ENCODE measurements at regions not wholly inside any gene's neighbourhood (a gene's known extent, or its start where the extent isn't known, plus 50 kb on each side); places are given as distances from the start of the nearest gene placed in this dataset.
"Not testable (repeated sequence)": the region's sequence is repeated elsewhere in the genome, so short reads cannot be mapped to it uniquely, and the experiment has no call there.

GRCh38 chr15:62344806-62345539 is 179.9 kb upstream of the C2CD4B start:
- DNase-seq (ENCODE audit: low read depth, low spot score) = peak; percentile 50
- in situ Hi-C loops (cut with HindIII; ENCODE audit: low pct_unique_long_range_greater_than_20kb, low sequenced_read_pairs) = no loop called here

- in situ Hi-C loops (cut with HindIII; ENCODE audit: low pct_unique_long_range_greater_than_20kb, low sequenced_read_pairs) = no loop called here
These were observed 181.1 kb upstream of the C2CD4B start for GRCh38 chr15:62346168-62346567.

GRCh38 chr15:62348118-62348517 is 183.0 kb upstream of the C2CD4B start:
- DNase-seq (ENCODE audit: low read depth, low spot score) = no peak
- in situ Hi-C loops (cut with HindIII; ENCODE audit: low pct_unique_long_range_greater_than_20kb, low sequenced_read_pairs) = no loop called here

More at GRCh38 chr15:62346168-62346567, 181.1 kb upstream of the C2CD4B start:
- no peak for DNase-seq (ENCODE audit: low read depth, low spot score)

- in situ Hi-C loops (cut with HindIII; ENCODE audit: low pct_unique_long_range_greater_than_20kb, low sequenced_read_pairs) = no loop called here
- DNase-seq (ENCODE audit: low read depth, low spot score) = no peak
These were observed 183.5 kb upstream of the C2CD4B start for GRCh38 chr15:62348623-62349022.

GRCh38 chr15:62352817-62353216 is 187.7 kb upstream of the C2CD4B start:
- in situ Hi-C loops (cut with HindIII; ENCODE audit: low pct_unique_long_range_greater_than_20kb, low sequenced_read_pairs) = no loop called here
- no peak for DNase-seq (ENCODE audit: low read depth, low spot score)

GRCh38 chr15:62357431-62357830 is 192.3 kb upstream of the C2CD4B start:
- in situ Hi-C loops (cut with HindIII; ENCODE audit: low pct_unique_long_range_greater_than_20kb, low sequenced_read_pairs) = no loop called here
- DNase-seq (ENCODE audit: low read depth, low spot score) = no peak

GRCh38 chr15:62359416-62359815 is 194.3 kb upstream of the C2CD4B start:
- DNase-seq (ENCODE audit: low read depth, low spot score) = no peak
- in situ Hi-C loops (cut with HindIII; ENCODE audit: low pct_unique_long_range_greater_than_20kb, low sequenced_read_pairs) = no loop called here

GRCh38 chr15:62360332-62361097 is 195.4 kb upstream of the C2CD4B start:
- in situ Hi-C loops (cut with HindIII; ENCODE audit: low pct_unique_long_range_greater_than_20kb, low sequenced_read_pairs) = no loop called here
- DNase-seq (ENCODE audit: low read depth, low spot score) = no peak

- in situ Hi-C loops (cut with HindIII; ENCODE audit: low pct_unique_long_range_greater_than_20kb, low sequenced_read_pairs) = no loop called here
- DNase-seq (ENCODE audit: low read depth, low spot score) = no peak
These were observed 197.1 kb upstream of the C2CD4B start for GRCh38 chr15:62362144-62362543.

GRCh38 chr15:62362608-62363007 is 197.5 kb upstream of the C2CD4B start:
- in situ Hi-C loops (cut with HindIII; ENCODE audit: low pct_unique_long_range_greater_than_20kb, low sequenced_read_pairs) = no loop called here
- DNase-seq (ENCODE audit: low read depth, low spot score) = no peak

- in situ Hi-C loops (cut with HindIII; ENCODE audit: low pct_unique_long_range_greater_than_20kb, low sequenced_read_pairs) = no loop called here
- DNase-seq (ENCODE audit: low read depth, low spot score) = no peak
These were observed 198.8 kb upstream of the C2CD4B start for GRCh38 chr15:62363913-62364312.

GRCh38 chr15:62365795-62366442 is 200.8 kb upstream of the C2CD4B start:
- in situ Hi-C loops (cut with HindIII; ENCODE audit: low pct_unique_long_range_greater_than_20kb, low sequenced_read_pairs) = no loop called here
- no peak for DNase-seq (ENCODE audit: low read depth, low spot score)

- in situ Hi-C loops (cut with HindIII; ENCODE audit: low pct_unique_long_range_greater_than_20kb, low sequenced_read_pairs) = no loop called here
- DNase-seq (ENCODE audit: low read depth, low spot score) = no peak
These were observed 204.4 kb upstream of the C2CD4B start for GRCh38 chr15:62369454-62369853.

GRCh38 chr15:62371683-62372082 is 206.6 kb upstream of the C2CD4B start:
- in situ Hi-C loops (cut with HindIII; ENCODE audit: low pct_unique_long_range_greater_than_20kb, low sequenced_read_pairs); DNase-seq (ENCODE audit: low read depth, low spot score): not testable (repeated sequence)

- DNase-seq (ENCODE audit: low read depth, low spot score) = no peak
- in situ Hi-C loops (cut with HindIII; ENCODE audit: low pct_unique_long_range_greater_than_20kb, low sequenced_read_pairs) = no loop called here
These were observed 212.8 kb upstream of the C2CD4B start for GRCh38 chr15:62377736-62378480.

GRCh38 chr15:62378772-62379498 is 213.8 kb upstream of the C2CD4B start:
- in situ Hi-C loops (cut with HindIII; ENCODE audit: low pct_unique_long_range_greater_than_20kb, low sequenced_read_pairs) = no loop called here

GRCh38 chr15:62380011-62380410 is 214.9 kb upstream of the C2CD4B start:
- in situ Hi-C loops (cut with HindIII; ENCODE audit: low pct_unique_long_range_greater_than_20kb, low sequenced_read_pairs) = no loop called here
- DNase-seq (ENCODE audit: low read depth, low spot score) = no peak

More at GRCh38 chr15:62378772-62379498, 213.8 kb upstream of the C2CD4B start:
- no peak for DNase-seq (ENCODE audit: low read depth, low spot score)

Data from SK-MEL-5 (cell line).